GM13976 (cell line): ENCODE measurements at regions not wholly inside any gene's neighbourhood (a gene's known extent, or its start where the extent isn't known, plus 50 kb on each side); places are given as distances from the start of the nearest gene placed in this dataset.

Experiments
- DNase-seq: peaks from one replicate; pipeline ENCODE4 v3.0.0; 2012; ENCODE audit warnings: low spot score
- CTCF ChIP-seq: IDR thresholded peaks from 2 replicates; pipeline ENCODE4 v1.5.1; 2012; ENCODE audit warnings: borderline replicate concordance, mild to moderate bottlenecking; ENCODE audit not compliant: insufficient read depth; ENCODE audit errors: extremely low read depth, missing control alignments, control extremely low read depth
- in situ Hi-C: fragments of 300-500 bp; cut with MboI; formaldehyde crosslinking; loops from one replicate; pipeline ENCODE4 v1.12.0; 2022; ENCODE audit warnings: low sequenced_read_pairs, mixed read lengths, inconsistent platforms; ENCODE audit not compliant: unreplicated experiment

GRCh38 chr14:34003691-34004090, 52.8 kb upstream of the EGLN3 start:
- in situ Hi-C loops: no loop called here
- DNase-seq: no peak
- TF ChIP-seq CTCF: no peak

DNA sequence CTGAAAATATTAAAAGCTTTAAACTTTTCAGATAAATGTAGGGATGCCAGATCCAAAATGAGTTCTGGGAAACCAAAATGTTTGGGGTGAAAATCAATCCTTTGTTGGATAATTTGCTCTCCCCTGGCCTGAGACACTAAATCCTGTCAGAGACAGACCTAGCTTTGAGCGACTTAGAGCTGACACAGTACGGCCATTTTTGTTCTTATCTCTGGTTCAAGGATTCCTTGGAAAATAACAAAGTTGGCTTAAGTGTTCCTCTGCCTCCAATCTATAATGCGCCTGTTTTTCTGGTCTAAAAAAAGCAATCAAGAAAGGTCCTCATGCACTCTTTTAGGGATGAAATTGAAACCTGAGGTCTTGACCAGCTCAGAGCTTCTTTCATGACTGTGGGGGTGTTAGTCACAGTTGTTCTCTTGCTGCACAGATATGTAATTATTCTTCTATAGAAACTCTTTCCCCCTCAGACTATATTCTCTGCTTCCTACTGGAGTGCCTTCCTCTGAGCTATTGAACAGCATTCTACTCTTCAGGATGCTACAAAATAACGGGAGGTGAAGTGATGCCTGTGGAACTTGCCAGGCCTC, 52.3 kb upstream of the EGLN3 start:
- in situ Hi-C loops: no loop called here
- no peak for DNase-seq
- no peak for TF ChIP-seq CTCF
